HG03196 (cell line): ENCODE measurements at regions not wholly inside any gene's neighbourhood (a gene's known extent, or its start where the extent isn't known, plus 50 kb on each side); places are given as distances from the start of the nearest gene placed in this dataset.

ENCODE experiments used
- ATAC-seq: cut with Tn5 transposase; IDR thresholded peaks from one replicate; pipeline ENCODE4 v1.9.1; 2021; ENCODE audit not compliant: unreplicated experiment

GRCh38 chr3:188088948-188089685, 64.8 kb upstream of the LPP start:
- no peak for ATAC-seq

GRCh38 chr3:188090620-188091309, 63.2 kb upstream of the LPP start:
- ATAC-seq = no peak

- no peak for ATAC-seq
Measured at GRCh38 chr3:188091746-188092145, 62.2 kb upstream of the LPP start.

GRCh38 chr3:188092648-188093047, 61.3 kb upstream of the LPP start:
- no peak for ATAC-seq

GRCh38 chr3:188095431-188095830, 58.5 kb upstream of the LPP start:
- no peak for ATAC-seq

GRCh38 chr3:188097791-188098190, 56.2 kb upstream of the LPP start:
- ATAC-seq = no peak

- ATAC-seq = no peak
Measured at GRCh38 chr3:188099907-188100306, 54.0 kb upstream of the LPP start.

GRCh38 chr3:188102861-188103547, 51.0 kb upstream of the LPP start:
- no peak for ATAC-seq

GRCh38 chr3:188104050-188104449, 49.9 kb upstream of the LPP start:
- ATAC-seq = no peak
